ENCODE measurements at regions not wholly inside any gene's neighbourhood (a gene's known extent, or its start where the extent isn't known, plus 50 kb on each side); places are given as distances from the start of the nearest gene placed in this dataset.

GRCh38 chr11:81197396-81197795 lies 1536.3 kb downstream of the FAM181B start:
- peak in 2 of 3 experiments; percentile 36 to 46; a peak in 3 of 4 replicates for TF ChIP-seq CTCF (IDR thresholded peaks at IDR 0.05; ENCODE audit: control extremely low read depth in 1 of 3, insufficient read depth in 1 of 3, low read depth in 1 of 3, low read length in 3 of 3)
- TF ChIP-seq PHF8 (conservative IDR thresholded peaks at IDR 0.05; ENCODE audit: low read depth, low read length): no peak
- no peak for TF ChIP-seq MAX (IDR thresholded peaks at IDR 0.05)
- no peak for TF ChIP-seq POLR2AphosphoS5 (IDR thresholded peaks at IDR 0.05; ENCODE audit: low read depth, low read length)
- TF ChIP-seq RFX5 (IDR thresholded peaks at IDR 0.05; ENCODE audit: borderline replicate concordance, low read depth, low read length): no peak

Data from H1 (cell line).